Loucy (cell line): ENCODE measurements at regions not wholly inside any gene's neighbourhood (a gene's known extent, or its start where the extent isn't known, plus 50 kb on each side); places are given as distances from the start of the nearest gene placed in this dataset.

ENCODE experiments used
- H2AFZ ChIP-seq: fragments of 200-600 bp; sonication (generic); 2 replicates; pipeline ENCODE4 v1.6.0; 2016; ENCODE audit warnings: antibody characterized with exemption, mild to moderate bottlenecking, low read length, moderate library complexity
- H3F3A ChIP-seq: fragments of 200-600 bp; 2 replicates; pipeline ENCODE4 v1.6.0; 2016; ENCODE audit warnings: antibody characterized with exemption, low read depth, mild to moderate bottlenecking
- H3K27me3 ChIP-seq: fragments of 200-600 bp; sonication (generic); 2 replicates; pipeline ENCODE4 v1.6.1; 2014; ENCODE audit warnings: low read length, mild to moderate bottlenecking; ENCODE audit not compliant: insufficient read depth, poor library complexity, severe bottlenecking
- H3K36me3 ChIP-seq: fragments of 200-600 bp; sonication (generic); 2 replicates; pipeline ENCODE4 v1.6.1; 2016; ENCODE audit warnings: low read length; ENCODE audit not compliant: insufficient read depth
- H3K4me1 ChIP-seq: fragments of 200-600 bp; sonication (generic); 2 replicates; pipeline ENCODE4 v1.5.1; 2014; ENCODE audit warnings: low read length, mild to moderate bottlenecking; ENCODE audit not compliant: insufficient read depth, poor library complexity, severe bottlenecking
- H3K4me2 ChIP-seq: fragments of 200-600 bp; sonication (generic); 2 replicates; pipeline ENCODE4 v1.6.0; 2014; ENCODE audit warnings: antibody characterized with exemption, low read length, low read depth, mild to moderate bottlenecking; ENCODE audit not compliant: poor library complexity, severe bottlenecking
- H3K4me3 ChIP-seq: fragments of 200-600 bp; sonication (generic); 2 replicates; pipeline ENCODE4 v1.5.1; 2014; ENCODE audit warnings: low read length, mild to moderate bottlenecking, mixed read lengths; ENCODE audit not compliant: poor library complexity, severe bottlenecking
- H3K79me2 ChIP-seq: fragments of 200-600 bp; sonication (generic); 2 replicates; pipeline ENCODE4 v1.6.1; 2014; ENCODE audit warnings: low read length; ENCODE audit not compliant: insufficient read depth
- H3K9ac ChIP-seq: fragments of 200-600 bp; sonication (generic); 2 replicates; pipeline ENCODE4 v1.6.0; 2014; ENCODE audit warnings: mild to moderate bottlenecking, low read depth, low read length, moderate library complexity; ENCODE audit not compliant: poor library complexity, severe bottlenecking
- H3K9me2 ChIP-seq: fragments of 200-600 bp; sonication (generic); replicated peaks from 2 replicates; pipeline ENCODE4 v1.6.1; 2016; ENCODE audit warnings: low read depth, low read length, mixed read lengths
- H3K9me3 ChIP-seq: fragments of 200-600 bp; sonication (generic); 2 replicates; pipeline ENCODE4 v1.6.1; 2014; ENCODE audit warnings: mild to moderate bottlenecking, antibody characterized with exemption, low read length, low read depth; ENCODE audit not compliant: insufficient read depth
- H4K20me1 ChIP-seq: fragments of 200-600 bp; sonication (generic); 2 replicates; pipeline ENCODE4 v1.6.0; 2014; ENCODE audit warnings: antibody characterized with exemption, low read length, mild to moderate bottlenecking; ENCODE audit not compliant: insufficient read depth, poor library complexity, severe bottlenecking
- EZH2phosphoT487 ChIP-seq: fragments of 200-600 bp; IDR thresholded peaks from 2 replicates; pipeline ENCODE4 v1.6.1; 2018; ENCODE audit warnings: antibody characterized with exemption, mild to moderate bottlenecking, moderate library complexity, borderline replicate concordance
- TF ChIP-seq, protein P1 (sequence below): fragments of 200-600 bp; sonication (generic); conservative IDR thresholded peaks from 2 replicates; pipeline ENCODE4 v1.5.1; 2014; ENCODE audit warnings: mild to moderate bottlenecking, antibody characterized with exemption, low read length

DNA sequence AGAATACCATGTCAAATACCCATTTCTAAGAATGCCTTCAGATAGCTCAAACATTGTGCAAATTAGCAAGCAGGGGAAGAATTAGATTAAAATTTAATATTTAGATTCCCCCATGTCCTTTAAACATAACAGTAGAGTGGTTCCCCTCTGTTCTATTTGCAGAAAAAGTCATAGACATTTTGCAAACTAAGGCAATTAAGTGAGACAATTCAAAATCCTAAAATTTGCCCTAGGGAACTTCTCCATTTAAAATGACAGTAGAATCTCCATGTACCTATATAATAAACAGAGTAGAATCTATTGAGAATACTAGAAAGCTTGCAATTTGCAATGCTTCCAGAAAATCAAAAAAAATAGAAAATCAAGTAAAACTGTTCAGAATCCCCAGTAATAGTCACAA lies 340.6 kb downstream of the TBL1XR1 start:
- H3K9ac ChIP-seq: no peak overlapping the region
- H3K36me3 ChIP-seq: no peaks in the 10 kb centered on the region
- no peaks in the 10 kb centered on the region for H3K4me1 ChIP-seq
- no peak overlapping the region for H3K4me3 ChIP-seq
- H2AFZ ChIP-seq: no peak overlapping the region
- TF ChIP-seq, protein P1, sequence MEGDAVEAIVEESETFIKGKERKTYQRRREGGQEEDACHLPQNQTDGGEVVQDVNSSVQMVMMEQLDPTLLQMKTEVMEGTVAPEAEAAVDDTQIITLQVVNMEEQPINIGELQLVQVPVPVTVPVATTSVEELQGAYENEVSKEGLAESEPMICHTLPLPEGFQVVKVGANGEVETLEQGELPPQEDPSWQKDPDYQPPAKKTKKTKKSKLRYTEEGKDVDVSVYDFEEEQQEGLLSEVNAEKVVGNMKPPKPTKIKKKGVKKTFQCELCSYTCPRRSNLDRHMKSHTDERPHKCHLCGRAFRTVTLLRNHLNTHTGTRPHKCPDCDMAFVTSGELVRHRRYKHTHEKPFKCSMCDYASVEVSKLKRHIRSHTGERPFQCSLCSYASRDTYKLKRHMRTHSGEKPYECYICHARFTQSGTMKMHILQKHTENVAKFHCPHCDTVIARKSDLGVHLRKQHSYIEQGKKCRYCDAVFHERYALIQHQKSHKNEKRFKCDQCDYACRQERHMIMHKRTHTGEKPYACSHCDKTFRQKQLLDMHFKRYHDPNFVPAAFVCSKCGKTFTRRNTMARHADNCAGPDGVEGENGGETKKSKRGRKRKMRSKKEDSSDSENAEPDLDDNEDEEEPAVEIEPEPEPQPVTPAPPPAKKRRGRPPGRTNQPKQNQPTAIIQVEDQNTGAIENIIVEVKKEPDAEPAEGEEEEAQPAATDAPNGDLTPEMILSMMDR: no peak
- TF ChIP-seq EZH2phosphoT487: no peak
- H3K27me3 ChIP-seq: no peaks in the 10 kb centered on the region
- no peaks in the 10 kb centered on the region for H3K9me3 ChIP-seq
- no peaks in the 10 kb centered on the region for H3K9me2 ChIP-seq
- H3K79me2 ChIP-seq: no peaks in the 10 kb centered on the region
- no peak overlapping the region for H3K4me2 ChIP-seq
- no peaks in the 10 kb centered on the region for H4K20me1 ChIP-seq
- no peaks in the 10 kb centered on the region for H3F3A ChIP-seq

DNA sequence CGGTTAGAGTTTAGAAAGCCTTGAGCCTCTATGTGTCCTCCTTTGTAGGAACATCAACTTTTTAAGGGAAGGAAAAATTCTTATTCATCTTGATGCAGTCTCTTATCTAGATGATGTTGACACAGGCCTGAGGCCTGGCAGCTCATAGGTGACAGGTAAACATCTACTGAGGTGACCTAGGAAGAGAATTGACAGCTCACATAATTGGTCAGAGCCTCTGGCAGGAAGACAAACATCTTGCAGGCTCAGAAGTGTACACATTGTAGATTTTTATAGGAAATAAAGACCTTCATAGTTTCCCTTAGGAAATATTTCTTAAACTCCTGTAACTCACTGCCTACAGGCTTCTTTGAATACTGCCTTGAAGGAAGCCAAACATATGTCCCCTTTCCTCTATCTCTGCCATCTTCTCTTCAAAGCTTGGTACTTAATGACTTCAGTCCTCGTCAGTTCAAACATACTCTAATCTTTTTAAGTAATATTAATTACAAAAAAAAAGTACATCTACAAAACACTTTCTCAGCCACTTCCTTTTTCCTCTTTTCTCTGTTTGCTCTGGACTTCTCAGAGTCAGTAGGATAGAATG lies 341.3 kb downstream of the TBL1XR1 start:
- no peaks in the 10 kb centered on the region for H3K4me1 ChIP-seq
- H3K79me2 ChIP-seq: no peaks in the 10 kb centered on the region
- no peaks in the 10 kb centered on the region for H3K9me3 ChIP-seq
- no peaks in the 10 kb centered on the region for H3K36me3 ChIP-seq
- no peaks in the 10 kb centered on the region for H4K20me1 ChIP-seq
- no peaks in the 10 kb centered on the region for H3K9me2 ChIP-seq
- H3K27me3 ChIP-seq: no peaks in the 10 kb centered on the region
- H3F3A ChIP-seq: no peaks in the 10 kb centered on the region
- no peak overlapping the region for H3K9ac ChIP-seq
- no peak overlapping the region for H3K4me2 ChIP-seq
- no peak overlapping the region for H2AFZ ChIP-seq
- TF ChIP-seq, protein P1: no peak
- no peak for TF ChIP-seq EZH2phosphoT487
- no peak overlapping the region for H3K4me3 ChIP-seq

DNA sequence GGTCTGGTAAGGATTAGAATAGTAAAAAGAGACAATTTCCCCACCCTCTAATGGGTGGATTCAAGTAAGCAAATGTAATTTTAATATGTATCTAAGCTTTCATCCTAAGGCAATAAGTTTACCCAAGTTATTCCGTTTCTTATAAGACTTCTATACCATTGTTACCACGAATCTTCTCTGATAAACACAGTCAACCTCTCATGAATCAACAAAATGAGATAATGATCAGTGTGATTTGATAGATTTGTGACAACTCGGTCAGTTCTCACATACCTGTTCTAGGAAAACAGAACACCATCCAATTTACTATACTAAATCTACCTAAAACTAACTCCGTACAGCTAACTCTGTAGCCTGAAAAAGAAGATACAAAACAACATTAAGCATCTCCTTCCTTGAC lies 342.1 kb downstream of the TBL1XR1 start:
- TF ChIP-seq, protein P1: no peak
- no peak for TF ChIP-seq EZH2phosphoT487
- H3K9me3 ChIP-seq: no peaks in the 10 kb centered on the region
- no peaks in the 10 kb centered on the region for H4K20me1 ChIP-seq

More for the DNA sequence above, 342.1 kb downstream of the TBL1XR1 start:
- H3K9me2 ChIP-seq: no peaks in the 10 kb centered on the region
- no peaks in the 10 kb centered on the region for H3K79me2 ChIP-seq
- H3K4me1 ChIP-seq: no peaks in the 10 kb centered on the region
- no peak overlapping the region for H2AFZ ChIP-seq
- no peak overlapping the region for H3K4me3 ChIP-seq
- no peaks in the 10 kb centered on the region for H3K27me3 ChIP-seq
- H3K9ac ChIP-seq: no peak overlapping the region
- no peaks in the 10 kb centered on the region for H3F3A ChIP-seq
- no peak overlapping the region for H3K4me2 ChIP-seq
- no peaks in the 10 kb centered on the region for H3K36me3 ChIP-seq
